GM12864 (cell line): ENCODE measurements at regions not wholly inside any gene's neighbourhood (a gene's known extent, or its start where the extent isn't known, plus 50 kb on each side); places are given as distances from the start of the nearest gene placed in this dataset.
"Not testable (repeated sequence)": the region's sequence is repeated elsewhere in the genome, so short reads cannot be mapped to it uniquely, and the experiment has no call there.

Experiments used
- DNase-seq: peaks from one replicate; pipeline ENCODE4 v3.0.0-alpha.2; 2011; ENCODE audit warnings: low read depth
- H3K4me3 ChIP-seq: 2 replicates; pipeline ENCODE4 v1.5.1; 2011; ENCODE audit warnings: mild to moderate bottlenecking, low read depth, low read length, control low read depth
- CTCF ChIP-seq: IDR thresholded peaks from 2 replicates; pipeline ENCODE4 v1.5.1; 2011; ENCODE audit warnings: low read depth, mild to moderate bottlenecking, moderate library complexity, low read length, control low read depth, inconsistent platforms; ENCODE audit errors: missing control alignments

- no peak for DNase-seq
Observed at GRCh38 chr9:102405218-102405867, 589.8 kb upstream of the CYLC2 start.

GRCh38 chr9:102403514-102403913 lies 591.6 kb upstream of the CYLC2 start:
- DNase-seq, result no peak
- no peak for TF ChIP-seq CTCF
- no peak overlapping the region for H3K4me3 ChIP-seq

More at GRCh38 chr9:102405218-102405867, 589.8 kb upstream of the CYLC2 start:
- TF ChIP-seq CTCF, result no peak
- no peak overlapping the region for H3K4me3 ChIP-seq

GRCh38 chr9:102398205-102398604 lies 596.9 kb upstream of the CYLC2 start:
- TF ChIP-seq CTCF, result no peak
- no peak overlapping the region for H3K4me3 ChIP-seq
- no peak for DNase-seq

- DNase-seq, H3K4me3 ChIP-seq: not testable (repeated sequence)
Observed at GRCh38 chr9:102385620-102386019, 609.5 kb upstream of the CYLC2 start.

GRCh38 chr9:102362470-102363132 lies 624.2 kb upstream of the GRIN3A start:
- no peak for TF ChIP-seq CTCF
- no peak for DNase-seq
- H3K4me3 ChIP-seq, result no peak overlapping the region

GRCh38 chr9:102360846-102361245 lies 622.4 kb upstream of the GRIN3A start:
- DNase-seq, result no peak
- TF ChIP-seq CTCF, result no peak
- H3K4me3 ChIP-seq, result no peak overlapping the region

- TF ChIP-seq CTCF, result no peak
- no peak overlapping the region for H3K4me3 ChIP-seq
- no peak for DNase-seq
Observed at GRCh38 chr9:102355982-102356381, 617.5 kb upstream of the GRIN3A start.
